Heart right ventricle (tissue), 16 donors: ENCODE measurements at regions not wholly inside any gene's neighbourhood (a gene's known extent, or its start where the extent isn't known, plus 50 kb on each side); places are given as distances from the start of the nearest gene placed in this dataset.

ENCODE experiments used
- ATAC-seq, 8 donors: fragments of 200-7000 bp; cut with Tn5 transposase; one replicate each; pipeline ENCODE4 v1.9.1; 2020; ENCODE audit warnings: mild to moderate bottlenecking in 8 of 8, moderate library complexity in 8 of 8, moderate number of reproducible peaks in 1 of 8
- DNase-seq, 2 donors: peaks; one replicate each; pipeline ENCODE4 v3.0.0-alpha.2; 2020
- H3K27ac ChIP-seq, 10 donors: fragments of 200-600 bp; sonication (generic) in 2 of 10; one replicate each; pipeline versions ENCODE4 v1.5.0 to v1.8.0; 2020 to 2022; ENCODE audit warnings: mild to moderate bottlenecking in 3 of 10
- H3K27me3 ChIP-seq, 7 donors: fragments of 200-600 bp; one replicate each; pipeline ENCODE4 v1.8.0; 2021 to 2022; ENCODE audit warnings: mild to moderate bottlenecking in 2 of 7
- H3K36me3 ChIP-seq, 9 donors: fragments of 200-600 bp; sonication (generic) in 1 of 9; one replicate each; pipeline versions ENCODE4 v1.5.0 to v1.8.0; 2020 to 2022; ENCODE audit warnings: mild to moderate bottlenecking in 2 of 9
- H3K4me1 ChIP-seq, 9 donors: fragments of 200-600 bp; sonication (generic) in 1 of 9; one replicate each; pipeline versions ENCODE4 v1.5.0 to v1.8.0; 2020 to 2022; ENCODE audit warnings: mild to moderate bottlenecking in 4 of 9
- H3K4me3 ChIP-seq, 10 donors: fragments of 200-600 bp; sonication (generic) in 2 of 10; one replicate each; pipeline versions ENCODE4 v1.5.0 to v1.8.0; 2020 to 2022; ENCODE audit warnings: mild to moderate bottlenecking in 7 of 10, moderate library complexity in 2 of 10
- H3K9me3 ChIP-seq, 11 donors: fragments of 200-600 bp in 10 of 11; sonication (generic) in 2 of 11; one replicate each; pipeline versions ENCODE4 v1.5.0 to v1.8.0; 2013 to 2022; ENCODE audit warnings: mild to moderate bottlenecking in 2 of 11, control low read depth in 1 of 11, moderate library complexity in 1 of 11
- WGBS, 2 donors: extraction: QIAGEN DNeasy Blood & Tissue Kit; methylation state at CpG; one replicate each; pipeline ENCODE4 v1.1.7; 2013; ENCODE audit warnings: inconsistent platforms in 1 of 2; 5-methylcytosine and 5-hydroxymethylcytosine counted together
- intact Hi-C, 10 donors: fragments of 100-400 bp; cut with DNase I; formaldehyde crosslinking; loops; one replicate each; pipeline versions ENCODE4 v1.11.1 to v1.14.2; 2022
- TF ChIP-seq, protein P1 (sequence below), 9 donors: fragments of 200-600 bp; sonication (generic) in 2 of 9; IDR thresholded peaks; one replicate each; pipeline versions ENCODE4 v1.5.0 to v1.8.0; 2021 to 2022; ENCODE audit warnings: antibody characterized with exemption in 9 of 9, mild to moderate bottlenecking in 5 of 9, moderate library complexity in 1 of 9
- donor health status: Arrhythmogenic right ventricular cardiomyopathy.
- donor health status: ischemic (EF 13 %, LVEDD 7.1; RV severe dilation, severe dysfunction).
- donor health status: healthy with polysubstance abuse.
- donor health status: DM: no; HTN: yes; CAD: no.
- donor health status: DM: no; HTN: no; CAD: no.
- donor health status: ischemic (EF 25% LVEDD 6.9; RV normal size, moderate dysfunction).
- donor health status: ischemic (EF 25% LVEDD 5.7; RV mildly dilated, moderate dysfunction).
- donor health status: healthy.
- donor health status: DM: yes; HTN: yes; CAD: no.
- donor health status: Ischemic cardiomyopathy.
- donor health status: ischemic (EF 35%, LVEDD 5.7; RV mildly dilated, moderate dysfunction).
- donor health status: nonischemic (EF 11% LVEDD 7.7; RV severe dilation, severe dysfunction).
- donor health status: DM: yes; HTN: yes; CAD: no.
- donor health status: PGD.
- donor health status: ischemic (EF 29% LVEDD 5.4; RV normal size, mild dysfunction).
- donor health status: nonischemic (EF 23%, LVEDD 6.1; RV moderate dilation, normal function).

- intact Hi-C loops, result no loop called here
- no peak for ATAC-seq
- Histone ChIP-seq H3K9me3 (no peaks in the 10 kb centered on the region), H3K4me1 (no peaks in the 10 kb centered on the region), H3K36me3 (no peaks in the 10 kb centered on the region), H3K4me3 (no peak overlapping the region), H3K27me3 (no peaks in the 10 kb centered on the region), H3K27ac (no peak overlapping the region)
- TF ChIP-seq, protein P1, sequence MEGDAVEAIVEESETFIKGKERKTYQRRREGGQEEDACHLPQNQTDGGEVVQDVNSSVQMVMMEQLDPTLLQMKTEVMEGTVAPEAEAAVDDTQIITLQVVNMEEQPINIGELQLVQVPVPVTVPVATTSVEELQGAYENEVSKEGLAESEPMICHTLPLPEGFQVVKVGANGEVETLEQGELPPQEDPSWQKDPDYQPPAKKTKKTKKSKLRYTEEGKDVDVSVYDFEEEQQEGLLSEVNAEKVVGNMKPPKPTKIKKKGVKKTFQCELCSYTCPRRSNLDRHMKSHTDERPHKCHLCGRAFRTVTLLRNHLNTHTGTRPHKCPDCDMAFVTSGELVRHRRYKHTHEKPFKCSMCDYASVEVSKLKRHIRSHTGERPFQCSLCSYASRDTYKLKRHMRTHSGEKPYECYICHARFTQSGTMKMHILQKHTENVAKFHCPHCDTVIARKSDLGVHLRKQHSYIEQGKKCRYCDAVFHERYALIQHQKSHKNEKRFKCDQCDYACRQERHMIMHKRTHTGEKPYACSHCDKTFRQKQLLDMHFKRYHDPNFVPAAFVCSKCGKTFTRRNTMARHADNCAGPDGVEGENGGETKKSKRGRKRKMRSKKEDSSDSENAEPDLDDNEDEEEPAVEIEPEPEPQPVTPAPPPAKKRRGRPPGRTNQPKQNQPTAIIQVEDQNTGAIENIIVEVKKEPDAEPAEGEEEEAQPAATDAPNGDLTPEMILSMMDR (IDR thresholded peaks at IDR 0.05), result no peak
- DNase-seq, result no peak
- 71 to 74% methylated on average over 2 of the region's 2 CpGs for WGBS, 2 donors
Measured at GRCh38 chr11:27968461-27968860, 139.5 kb downstream of the KIF18A start.

GRCh38 chr11:27965559-27965958 lies 142.4 kb downstream of the KIF18A start:
- Histone ChIP-seq H3K4me3 (no peak overlapping the region), H3K36me3 (no peaks in the 10 kb centered on the region), H3K27me3 (no peaks in the 10 kb centered on the region), H3K9me3 (no peaks in the 10 kb centered on the region), H3K4me1 (no peaks in the 10 kb centered on the region), H3K27ac (no peak overlapping the region)
- TF ChIP-seq, protein P1 (IDR thresholded peaks at IDR 0.05), result no peak
- DNase-seq (no peak), ATAC-seq (no peak)
- WGBS, 2 donors, result 90 to 93% methylated on average over 3 of the region's 3 CpGs
- intact Hi-C loops, result no loop called here

DNA sequence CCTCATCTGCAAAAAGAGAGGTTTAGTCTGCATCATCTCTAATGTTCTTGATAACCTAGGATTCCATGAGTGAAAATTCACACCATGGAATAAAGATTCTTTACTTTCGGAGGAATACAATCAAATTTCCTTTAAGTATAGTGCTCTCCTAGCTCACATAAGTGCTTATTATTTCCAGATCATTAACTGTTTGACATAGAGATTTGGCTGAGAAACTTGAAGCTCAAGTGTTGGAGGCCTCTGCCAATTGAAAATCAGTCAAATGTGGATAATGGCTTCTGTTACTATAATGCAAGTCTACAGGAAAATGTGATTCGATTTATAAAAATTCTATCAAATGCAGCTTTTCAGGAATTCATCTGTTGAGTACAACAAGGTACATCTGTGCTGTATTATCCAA lies 144.6 kb downstream of the KIF18A start:
- Histone ChIP-seq H3K9me3 (no peaks in the 10 kb centered on the region), H3K4me3 (no peak overlapping the region), H3K27ac (no peak overlapping the region), H3K27me3 (no peaks in the 10 kb centered on the region), H3K4me1 (no peaks in the 10 kb centered on the region), H3K36me3 (no peaks in the 10 kb centered on the region)
- intact Hi-C loops, result no loop called here
- DNase-seq, result no peak
- 90 to 95% methylated on average over 2 of the region's 2 CpGs for WGBS, 2 donors
- ATAC-seq, result no peak
- TF ChIP-seq, protein P1 (IDR thresholded peaks at IDR 0.05), result no peak

DNA sequence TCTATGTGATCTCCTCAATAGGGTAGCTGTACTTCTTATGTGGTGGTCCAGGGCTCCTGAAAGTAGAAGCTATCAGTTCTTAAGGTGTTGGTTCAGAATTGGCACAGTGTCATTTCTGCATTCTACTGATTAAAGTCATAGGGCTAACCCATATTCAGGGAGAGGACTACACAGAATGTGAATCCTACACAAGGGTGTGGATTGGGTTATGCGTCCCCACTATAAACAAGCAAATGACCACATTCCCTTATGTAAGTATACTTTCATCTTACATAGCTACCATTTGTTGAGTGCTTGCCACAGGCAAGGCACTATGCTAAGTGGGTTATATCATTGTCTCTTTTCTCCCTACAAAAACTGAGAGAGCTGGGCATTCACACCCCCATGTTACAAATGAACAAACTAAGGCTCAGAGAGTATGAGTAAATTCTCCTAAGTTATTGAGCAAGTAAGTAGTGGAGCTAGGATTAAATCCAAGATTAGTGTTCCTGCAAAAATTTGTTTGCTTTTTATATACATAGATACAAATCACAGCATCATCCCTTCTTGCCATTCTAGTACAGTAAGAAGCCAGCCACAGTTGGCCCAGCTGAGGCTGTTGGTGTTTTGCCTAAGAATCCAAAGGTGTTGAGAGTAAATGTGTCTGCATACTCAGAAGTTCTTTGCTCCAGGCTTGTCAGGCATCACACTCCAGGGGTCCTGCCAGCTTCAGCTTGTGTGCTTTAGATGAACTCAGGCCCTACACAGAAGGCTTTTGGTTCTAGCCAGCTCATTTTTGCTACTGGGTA lies 157.8 kb downstream of the KIF18A start:
- peaks cover 0 to 6% (median 0%) of the 10 kb centered on the region in 11 donors for H3K9me3 ChIP-seq
- H3K4me1 ChIP-seq, result no peaks in the 10 kb centered on the region
- intact Hi-C loops, result no loop called here
- 92 to 97% methylated on average over 1 of the region's 1 CpG for WGBS, 2 donors
- no peak overlapping the region for H3K4me3 ChIP-seq
- ATAC-seq, result no peak
- no peaks in the 10 kb centered on the region for H3K27me3 ChIP-seq
- TF ChIP-seq, protein P1 (IDR thresholded peaks at IDR 0.05), result no peak
- no peaks in the 10 kb centered on the region for H3K36me3 ChIP-seq
- H3K27ac ChIP-seq, result no peak overlapping the region
- DNase-seq, result no peak
